H9 (cell line): ENCODE measurements at regions not wholly inside any gene's neighbourhood (a gene's known extent, or its start where the extent isn't known, plus 50 kb on each side); places are given as distances from the start of the nearest gene placed in this dataset.

ENCODE experiments used
- DNase-seq: peaks from one replicate; pipeline ENCODE4 v3.0.0-alpha.2; 2017
- H2AFZ ChIP-seq: one replicate; pipeline ENCODE4 v1.6.1; 2013; ENCODE audit warnings: mild to moderate bottlenecking, low read length, control low read depth, moderate library complexity
- H2AK5ac ChIP-seq: 2 replicates; pipeline ENCODE4 v1.6.1; 2013; ENCODE audit warnings: low read length, control low read depth, mixed read lengths; ENCODE audit not compliant: insufficient read length
- H2BK120ac ChIP-seq: one replicate; pipeline ENCODE4 v1.6.1; 2013; ENCODE audit warnings: low read depth, mild to moderate bottlenecking, low read length, control low read depth, inconsistent platforms; ENCODE audit not compliant: poor library complexity, severe bottlenecking
- H2BK12ac ChIP-seq: 2 replicates; pipeline ENCODE4 v1.6.1; 2013; ENCODE audit warnings: low read length, control low read depth, mixed read lengths, low read depth; ENCODE audit not compliant: insufficient read length
- H2BK15ac ChIP-seq: 2 replicates; pipeline ENCODE4 v1.6.1; 2013; ENCODE audit warnings: low read depth, low read length, control low read depth
- H2BK20ac ChIP-seq: one replicate; pipeline ENCODE4 v1.6.1; 2013; ENCODE audit warnings: low read depth, mild to moderate bottlenecking, low read length, control low read depth, inconsistent platforms; ENCODE audit not compliant: poor library complexity, severe bottlenecking
- H2BK5ac ChIP-seq: 2 replicates; pipeline ENCODE4 v1.6.1; 2013; ENCODE audit warnings: low read length, control low read depth, mixed read lengths; ENCODE audit not compliant: insufficient read length
- H3K14ac ChIP-seq: 2 replicates; pipeline ENCODE4 v1.6.1; 2013; ENCODE audit warnings: low read length, control low read depth; ENCODE audit not compliant: insufficient read depth
- H3K18ac ChIP-seq: 2 replicates; pipeline ENCODE4 v1.6.1; 2013; ENCODE audit warnings: low read depth, mild to moderate bottlenecking, mixed read lengths, low read length, control low read depth; ENCODE audit not compliant: insufficient read length
- H3K23ac ChIP-seq: 2 replicates; pipeline ENCODE4 v1.6.1; 2013; ENCODE audit warnings: low read length, control low read depth, mixed read lengths, low read depth; ENCODE audit not compliant: insufficient read length
- H3K23me2 ChIP-seq: 2 replicates; pipeline ENCODE4 v1.6.1; 2013; ENCODE audit warnings: low read depth, mild to moderate bottlenecking, mixed read lengths, low read length, control low read depth; ENCODE audit not compliant: insufficient read length, poor library complexity, severe bottlenecking
- H3K27ac ChIP-seq: 2 replicates; pipeline ENCODE4 v1.5.1; 2013; ENCODE audit warnings: low read length, control low read depth, mixed read lengths, low read depth; ENCODE audit not compliant: insufficient read length
- H3K27me3 ChIP-seq: 2 replicates; pipeline ENCODE4 v1.6.1; 2013; ENCODE audit warnings: low read length, control low read depth, inconsistent platforms; ENCODE audit not compliant: insufficient read depth
- H3K4ac ChIP-seq: 2 replicates; pipeline ENCODE4 v1.6.1; 2013; ENCODE audit warnings: low read depth, mild to moderate bottlenecking, control low read depth, inconsistent platforms, low read length, moderate library complexity
- H3K4me1 ChIP-seq: 2 replicates; pipeline ENCODE4 v1.6.1; 2013; ENCODE audit warnings: low read length, control low read depth, inconsistent platforms; ENCODE audit not compliant: insufficient read depth
- H3K4me2 ChIP-seq: 2 replicates; pipeline ENCODE4 v1.6.1; 2013; ENCODE audit warnings: low read length, control low read depth, mixed read lengths; ENCODE audit not compliant: insufficient read length, insufficient read depth
- H3K56ac ChIP-seq: 2 replicates; pipeline ENCODE4 v1.6.1; 2013; ENCODE audit warnings: low read depth, mild to moderate bottlenecking, mixed read lengths, low read length, control low read depth; ENCODE audit not compliant: insufficient read length
- H3K79me1 ChIP-seq: 2 replicates; pipeline ENCODE4 v1.6.1; 2013; ENCODE audit warnings: low read depth, mild to moderate bottlenecking, moderate library complexity, low read length, control low read depth, inconsistent platforms; ENCODE audit not compliant: insufficient read depth, poor library complexity, severe bottlenecking
- H3K79me2 ChIP-seq: 2 replicates; pipeline ENCODE4 v1.6.1; 2013; ENCODE audit warnings: low read length, control low read depth, inconsistent platforms; ENCODE audit not compliant: insufficient read depth
- H3K9ac ChIP-seq: 2 replicates; pipeline ENCODE4 v1.6.1; 2013; ENCODE audit warnings: low read length, control low read depth, mixed read lengths; ENCODE audit not compliant: insufficient read length; ENCODE audit errors: extremely low read depth
- H3K9me3 ChIP-seq: one replicate; pipeline ENCODE4 v1.6.1; 2013; ENCODE audit warnings: low read depth, low read length, inconsistent platforms; ENCODE audit not compliant: control insufficient read depth
- H3T11ph ChIP-seq: one replicate; pipeline ENCODE4 v1.6.1; 2013; ENCODE audit warnings: mild to moderate bottlenecking, low read length, control low read depth, inconsistent platforms
- H4K20me1 ChIP-seq: one replicate; pipeline ENCODE4 v1.6.1; 2013; ENCODE audit not compliant: control insufficient read depth, insufficient read length, insufficient read depth
- H4K5ac ChIP-seq: 2 replicates; pipeline ENCODE4 v1.6.1; 2013; ENCODE audit warnings: low read depth, mild to moderate bottlenecking, mixed read lengths, low read length, control low read depth; ENCODE audit not compliant: insufficient read length
- H4K8ac ChIP-seq: replicated peaks from 2 replicates; pipeline ENCODE4 v1.6.1; 2013; ENCODE audit warnings: low read length, control low read depth, mixed read lengths, low read depth; ENCODE audit not compliant: insufficient read length
- H4K91ac ChIP-seq: 2 replicates; pipeline ENCODE4 v1.6.1; 2013; ENCODE audit warnings: low read depth, mild to moderate bottlenecking, moderate library complexity, mixed read lengths, low read length, control low read depth; ENCODE audit not compliant: insufficient read length
- H3K27ac Mint-ChIP-seq, 3 experiments: 2 replicates in 2 of 3; 3 replicates in 1 of 3; pipeline ENCODE4 v1.8.0; 2020 to 2021; ENCODE audit warnings: mixed read lengths in 3 of 3, mild to moderate bottlenecking in 1 of 3, moderate library complexity in 1 of 3
- H3K27me3 Mint-ChIP-seq: 2 replicates; pipeline ENCODE4 v1.8.0; 2021; ENCODE audit warnings: low read depth, mild to moderate bottlenecking, moderate library complexity, mixed read lengths
- H3K36me3 Mint-ChIP-seq, 3 experiments: 2 replicates in 2 of 3; 3 replicates in 1 of 3; pipeline ENCODE4 v1.8.0; 2020 to 2021; ENCODE audit warnings: low read depth in 3 of 3, mixed read lengths in 3 of 3; ENCODE audit not compliant: insufficient read depth in 1 of 3
- H3K4me1 Mint-ChIP-seq, 2 experiments: 2 replicates each; pipeline ENCODE4 v1.8.0; 2020; ENCODE audit warnings: mixed read lengths in 2 of 2
- H3K4me3 Mint-ChIP-seq, 2 experiments: 2 replicates in 1 of 2; 3 replicates in 1 of 2; pipeline ENCODE4 v1.8.0; 2020 to 2021; ENCODE audit warnings: mild to moderate bottlenecking in 2 of 2, mixed read lengths in 2 of 2, moderate library complexity in 1 of 2
- H3K9me3 Mint-ChIP-seq, 2 experiments: 2 replicates in 1 of 2; 3 replicates in 1 of 2; pipeline ENCODE4 v1.8.0; 2020; ENCODE audit warnings: mild to moderate bottlenecking in 2 of 2, mixed read lengths in 2 of 2, moderate library complexity in 1 of 2
- WGBS: extraction: QIAGEN DNeasy Blood & Tissue Kit; methylation state at CpG from one replicate; pipeline ENCODE4 v1.1.7; 2013; ENCODE audit warnings: missing lambda C conversion rate, low lambda C conversion rate, mixed read lengths; ENCODE audit not compliant: insufficient read length; ENCODE audit errors: extremely low coverage; 5-methylcytosine and 5-hydroxymethylcytosine counted together
- TF ChIP-seq, protein P1 (sequence below): fragments of 200-600 bp; sonication (generic); conservative IDR thresholded peaks from 3 replicates; pipeline ENCODE4 v1.8.0; 2021; ENCODE audit warnings: antibody characterized with exemption, mild to moderate bottlenecking

DNA sequence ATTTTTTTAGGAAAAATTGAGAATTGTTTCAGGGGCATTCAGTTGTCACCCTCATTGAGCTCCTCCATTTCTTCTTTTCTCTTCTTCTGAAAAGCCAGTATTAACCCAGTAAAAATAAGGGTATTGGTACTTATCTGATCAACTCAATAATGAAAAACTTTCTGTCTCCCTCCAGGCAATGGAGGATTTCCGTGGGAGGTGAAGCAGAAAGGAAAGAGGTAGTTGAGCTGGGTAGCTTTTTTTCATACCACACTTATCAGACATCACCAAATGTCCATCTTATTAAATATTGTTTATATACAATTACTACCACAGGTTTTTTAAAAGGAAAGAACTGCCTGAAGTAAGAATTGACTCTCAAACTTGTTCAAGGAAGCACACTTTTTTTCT is 731.1 kb upstream of the ZNF608 start:
- Histone ChIP-seq H2BK5ac (no peak overlapping the region), H2BK20ac (no peak overlapping the region), H2BK12ac (no peak overlapping the region), H3K9me3 (no peaks in the 10 kb centered on the region), H3K23me2 (no peaks in the 10 kb centered on the region), H3K23ac (no peak overlapping the region), H2BK120ac (no peak overlapping the region), H3K79me2 (no peaks in the 10 kb centered on the region), H3K9ac (no peak overlapping the region), H4K8ac (no peak overlapping the region), H4K20me1 (no peaks in the 10 kb centered on the region), H3K14ac (no peak overlapping the region), H2AFZ (no peak overlapping the region), H3K4me2 (no peak overlapping the region), H4K91ac (no peak overlapping the region), H3K4ac (no peak overlapping the region), H4K5ac (no peak overlapping the region), H3K18ac (no peak overlapping the region), H2BK15ac (no peak overlapping the region), H3T11ph (no peak overlapping the region), H3K27me3 (no peaks in the 10 kb centered on the region), H2AK5ac (no peak overlapping the region), H3K27ac (no peak overlapping the region), H3K56ac (no peak overlapping the region), H3K4me1 (no peaks in the 10 kb centered on the region), H3K79me1 (no peaks in the 10 kb centered on the region)
- Mint-ChIP-seq H3K36me3 (no peaks in the 10 kb centered on the region), H3K4me3 (no peak overlapping the region), H3K27ac (no peak overlapping the region), H3K9me3 (no peaks in the 10 kb centered on the region), H3K4me1 (peaks cover 7 to 8% of the 10 kb centered on the region in 2 experiments; a peak in 3 of 4 replicates), H3K27me3 (no peaks in the 10 kb centered on the region)
- TF ChIP-seq, protein P1, sequence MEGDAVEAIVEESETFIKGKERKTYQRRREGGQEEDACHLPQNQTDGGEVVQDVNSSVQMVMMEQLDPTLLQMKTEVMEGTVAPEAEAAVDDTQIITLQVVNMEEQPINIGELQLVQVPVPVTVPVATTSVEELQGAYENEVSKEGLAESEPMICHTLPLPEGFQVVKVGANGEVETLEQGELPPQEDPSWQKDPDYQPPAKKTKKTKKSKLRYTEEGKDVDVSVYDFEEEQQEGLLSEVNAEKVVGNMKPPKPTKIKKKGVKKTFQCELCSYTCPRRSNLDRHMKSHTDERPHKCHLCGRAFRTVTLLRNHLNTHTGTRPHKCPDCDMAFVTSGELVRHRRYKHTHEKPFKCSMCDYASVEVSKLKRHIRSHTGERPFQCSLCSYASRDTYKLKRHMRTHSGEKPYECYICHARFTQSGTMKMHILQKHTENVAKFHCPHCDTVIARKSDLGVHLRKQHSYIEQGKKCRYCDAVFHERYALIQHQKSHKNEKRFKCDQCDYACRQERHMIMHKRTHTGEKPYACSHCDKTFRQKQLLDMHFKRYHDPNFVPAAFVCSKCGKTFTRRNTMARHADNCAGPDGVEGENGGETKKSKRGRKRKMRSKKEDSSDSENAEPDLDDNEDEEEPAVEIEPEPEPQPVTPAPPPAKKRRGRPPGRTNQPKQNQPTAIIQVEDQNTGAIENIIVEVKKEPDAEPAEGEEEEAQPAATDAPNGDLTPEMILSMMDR = no peak
- no CpG with 5 or more reads among the region's 1 CpG for WGBS
- DNase-seq = no peak
